ENCODE measurements at regions not wholly inside any gene's neighbourhood (a gene's known extent, or its start where the extent isn't known, plus 50 kb on each side); places are given as distances from the start of the nearest gene placed in this dataset.
"Not testable (repeated sequence)": the region's sequence is repeated elsewhere in the genome, so short reads cannot be mapped to it uniquely, and the experiment has no call there.

- TF ChIP-seq CTCF (conservative IDR thresholded peaks at IDR 0.05): no peak
- H3K27ac ChIP-seq: peak overlapping the region; percentile 60
These were observed 270.5 kb upstream of the MKLN1 start for GRCh38 chr7:131057015-131057793.

GRCh38 chr7:131057794-131058070 is 269.9 kb upstream of the MKLN1 start:
- TF ChIP-seq CTCF (conservative IDR thresholded peaks at IDR 0.05): no peak
- H3K27ac ChIP-seq: peak overlapping the region; percentile 60

GRCh38 chr7:131058561-131059288 is 269.0 kb upstream of the MKLN1 start:
- peak overlapping the region; percentile 60; the same call in 1 of the 2 replicates for H3K27ac ChIP-seq

GRCh38 chr7:131059401-131059800 is 268.3 kb upstream of the MKLN1 start:
- H3K27ac ChIP-seq: not testable (repeated sequence)

- H3K27ac ChIP-seq: no peak overlapping the region
- TF ChIP-seq CTCF (conservative IDR thresholded peaks at IDR 0.05): no peak
These were observed 266.5 kb upstream of the MKLN1 start for GRCh38 chr7:131061158-131061557.

- peak overlapping the region; percentile 19; the same call in 1 of the 2 replicates for H3K27ac ChIP-seq
- TF ChIP-seq CTCF (conservative IDR thresholded peaks at IDR 0.05): no peak
These were observed 265.9 kb upstream of the MKLN1 start for GRCh38 chr7:131061818-131062217.

GRCh38 chr7:131066635-131067034 is 261.0 kb upstream of the MKLN1 start:
- no peak overlapping the region for H3K27ac ChIP-seq
- TF ChIP-seq CTCF (conservative IDR thresholded peaks at IDR 0.05): no peak

- no peak for TF ChIP-seq CTCF (conservative IDR thresholded peaks at IDR 0.05)
- H3K27ac ChIP-seq: no peak overlapping the region
These were observed 260.5 kb upstream of the MKLN1 start for GRCh38 chr7:131067220-131067619.
